ENCODE measurements at regions not wholly inside any gene's neighbourhood (a gene's known extent, or its start where the extent isn't known, plus 50 kb on each side); places are given as distances from the start of the nearest gene placed in this dataset.

- DNase-seq (ENCODE audit: low read depth in 4 of 4, low spot score in 3 of 4): no peak
Measured at GRCh38 chr10:47140761-47141348, 159.1 kb upstream of the GDF10 start.

GRCh38 chr10:47141349-47141748, 158.6 kb upstream of the GDF10 start:
- no peak for DNase-seq (ENCODE audit: low read depth in 4 of 4, low spot score in 3 of 4)

GRCh38 chr10:47143072-47143471, 156.9 kb upstream of the GDF10 start:
- no peak for DNase-seq (ENCODE audit: low read depth in 4 of 4, low spot score in 3 of 4)

GRCh38 chr10:47143473-47143872, 156.5 kb upstream of the GDF10 start:
- DNase-seq (ENCODE audit: low read depth in 4 of 4, low spot score in 3 of 4): no peak

- no peak for DNase-seq (ENCODE audit: low read depth in 4 of 4, low spot score in 3 of 4)
Measured at GRCh38 chr10:47144525-47144924, 155.5 kb upstream of the GDF10 start.

- DNase-seq (ENCODE audit: low read depth in 4 of 4, low spot score in 3 of 4): peak in 1 of 4 donors; percentile 40
Measured at GRCh38 chr10:47145290-47145934, 154.6 kb upstream of the GDF10 start.

- no peak for DNase-seq (ENCODE audit: low read depth in 4 of 4, low spot score in 3 of 4)
Measured at GRCh38 chr10:47146572-47146971, 153.4 kb upstream of the GDF10 start.

GRCh38 chr10:47147186-47147585, 152.8 kb upstream of the GDF10 start:
- no peak for DNase-seq (ENCODE audit: low read depth in 4 of 4, low spot score in 3 of 4)

GRCh38 chr10:47150581-47150980, 149.4 kb upstream of the GDF10 start:
- no peak for DNase-seq (ENCODE audit: low read depth in 4 of 4, low spot score in 3 of 4)

- DNase-seq (ENCODE audit: low read depth in 4 of 4, low spot score in 3 of 4): no peak
Measured at GRCh38 chr10:47151920-47152319, 148.1 kb upstream of the GDF10 start.

GRCh38 chr10:47152861-47153349, 147.1 kb upstream of the GDF10 start:
- DNase-seq (ENCODE audit: low read depth in 4 of 4, low spot score in 3 of 4): no peak

GRCh38 chr10:47154762-47155161, 145.2 kb upstream of the GDF10 start:
- DNase-seq (ENCODE audit: low read depth in 4 of 4, low spot score in 3 of 4): no peak

GRCh38 chr10:47156873-47157272, 143.1 kb upstream of the GDF10 start:
- DNase-seq (ENCODE audit: low read depth in 4 of 4, low spot score in 3 of 4): no peak

- DNase-seq (ENCODE audit: low read depth in 4 of 4, low spot score in 3 of 4): no peak
Measured at GRCh38 chr10:47158116-47159071, 141.6 kb upstream of the GDF10 start.

GRCh38 chr10:47159361-47160260, 140.4 kb upstream of the GDF10 start:
- no peak for DNase-seq (ENCODE audit: low read depth in 4 of 4, low spot score in 3 of 4)

- no peak for DNase-seq (ENCODE audit: low read depth in 4 of 4, low spot score in 3 of 4)
Measured at GRCh38 chr10:47160261-47160908, 139.6 kb upstream of the GDF10 start.

- DNase-seq (ENCODE audit: low read depth in 4 of 4, low spot score in 3 of 4): no peak
Measured at GRCh38 chr10:47160967-47161366, 139.0 kb upstream of the GDF10 start.

- no peak for DNase-seq (ENCODE audit: low read depth in 4 of 4, low spot score in 3 of 4)
Measured at GRCh38 chr10:47161465-47161864, 138.5 kb upstream of the GDF10 start.

GRCh38 chr10:47164126-47164799, 135.7 kb upstream of the GDF10 start:
- no peak for DNase-seq (ENCODE audit: low read depth in 4 of 4, low spot score in 3 of 4)

All from left renal pelvis (tissue), 4 donors.